GM19467 (cell line): ENCODE measurements at regions not wholly inside any gene's neighbourhood (a gene's known extent, or its start where the extent isn't known, plus 50 kb on each side); places are given as distances from the start of the nearest gene placed in this dataset.
A peak's percentile ranks its signal among the peaks of the same experiment; 100 is the strongest.
"Not testable (repeated sequence)": the region's sequence is repeated elsewhere in the genome, so short reads cannot be mapped to it uniquely, and the experiment has no call there.

Source experiments
- ATAC-seq: cut with Tn5 transposase; IDR thresholded peaks from one replicate; pipeline ENCODE4 v1.9.1; 2021; ENCODE audit warnings: mild to moderate bottlenecking, moderate library complexity; ENCODE audit not compliant: unreplicated experiment

GRCh38 chr10:32217216-32217615 lies 129.7 kb downstream of the EPC1 start:
- ATAC-seq = no peak

- not testable (repeated sequence) for ATAC-seq
Measured at GRCh38 chr10:32213838-32214237, 133.1 kb downstream of the EPC1 start.

- ATAC-seq = no peak
Measured at GRCh38 chr10:32211046-32211363, 136.0 kb downstream of the EPC1 start.

- no peak for ATAC-seq
Measured at GRCh38 chr10:32210306-32211045, 136.5 kb downstream of the EPC1 start.

- ATAC-seq = not testable (repeated sequence)
Measured at GRCh38 chr10:32208005-32208404, 139.0 kb downstream of the EPC1 start.

- ATAC-seq = no peak
Measured at GRCh38 chr10:32207544-32207943, 139.4 kb downstream of the EPC1 start.

GRCh38 chr10:32205670-32206069 lies 141.3 kb downstream of the EPC1 start:
- no peak for ATAC-seq

GRCh38 chr10:32204606-32205005 lies 142.4 kb downstream of the EPC1 start:
- ATAC-seq = no peak

- no peak for ATAC-seq
Measured at GRCh38 chr10:32199714-32200394, 143.6 kb upstream of the KIF5B start.

- ATAC-seq = no peak
Measured at GRCh38 chr10:32197423-32197822, 141.2 kb upstream of the KIF5B start.

- peak; percentile 70 for ATAC-seq
Measured at GRCh38 chr10:32190890-32191491, 134.8 kb upstream of the KIF5B start.

- ATAC-seq = no peak
Measured at GRCh38 chr10:32189400-32190084, 133.3 kb upstream of the KIF5B start.

- ATAC-seq = not testable (repeated sequence)
Measured at GRCh38 chr10:32188601-32189000, 132.4 kb upstream of the KIF5B start.

GRCh38 chr10:32187686-32188085 lies 131.5 kb upstream of the KIF5B start:
- no peak for ATAC-seq

GRCh38 chr10:32183652-32184051 lies 127.4 kb upstream of the KIF5B start:
- ATAC-seq = not testable (repeated sequence)

GRCh38 chr10:32182476-32182875 lies 126.3 kb upstream of the KIF5B start:
- ATAC-seq = no peak

GRCh38 chr10:32180390-32181280 lies 124.4 kb upstream of the KIF5B start:
- no peak for ATAC-seq

GRCh38 chr10:32179836-32180235 lies 123.6 kb upstream of the KIF5B start:
- ATAC-seq = no peak

GRCh38 chr10:32177594-32177993 lies 121.4 kb upstream of the KIF5B start:
- ATAC-seq = not testable (repeated sequence)

- no peak for ATAC-seq
Measured at GRCh38 chr10:32175629-32176028, 119.4 kb upstream of the KIF5B start.
